ENCODE measurements at regions not wholly inside any gene's neighbourhood (a gene's known extent, or its start where the extent isn't known, plus 50 kb on each side); places are given as distances from the start of the nearest gene placed in this dataset.
"Not testable (repeated sequence)": the region's sequence is repeated elsewhere in the genome, so short reads cannot be mapped to it uniquely, and the experiment has no call there.

DNA sequence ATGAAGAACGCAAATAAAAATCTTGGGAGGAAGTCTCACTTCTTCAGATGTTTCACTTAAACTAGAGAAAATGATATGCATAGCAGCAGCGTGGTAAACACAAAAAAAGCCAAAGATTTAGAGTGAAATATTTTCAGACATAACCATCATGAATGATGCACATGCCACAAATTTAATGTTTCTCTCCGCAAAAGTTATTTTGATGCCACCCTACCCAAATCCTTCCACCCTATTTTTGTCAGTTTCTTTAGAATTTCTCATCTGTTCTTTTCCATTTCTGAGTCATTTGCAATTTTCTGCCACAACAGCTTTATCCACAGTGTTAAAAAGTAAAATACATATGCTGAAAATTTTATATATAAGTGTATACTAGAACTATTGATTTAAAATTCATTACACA is 1663.7 kb upstream of the ADGRL3 start:
- Histone ChIP-seq H3K36me3 (no peaks in the 10 kb centered on the region), H3K27me3 (no peaks in the 10 kb centered on the region), H3K4me1 (no peaks in the 10 kb centered on the region), H3K27ac (no peak overlapping the region), H3K9me3 (no peaks in the 10 kb centered on the region), H3K4me3 (no peak overlapping the region)
- TF ChIP-seq, protein P1, sequence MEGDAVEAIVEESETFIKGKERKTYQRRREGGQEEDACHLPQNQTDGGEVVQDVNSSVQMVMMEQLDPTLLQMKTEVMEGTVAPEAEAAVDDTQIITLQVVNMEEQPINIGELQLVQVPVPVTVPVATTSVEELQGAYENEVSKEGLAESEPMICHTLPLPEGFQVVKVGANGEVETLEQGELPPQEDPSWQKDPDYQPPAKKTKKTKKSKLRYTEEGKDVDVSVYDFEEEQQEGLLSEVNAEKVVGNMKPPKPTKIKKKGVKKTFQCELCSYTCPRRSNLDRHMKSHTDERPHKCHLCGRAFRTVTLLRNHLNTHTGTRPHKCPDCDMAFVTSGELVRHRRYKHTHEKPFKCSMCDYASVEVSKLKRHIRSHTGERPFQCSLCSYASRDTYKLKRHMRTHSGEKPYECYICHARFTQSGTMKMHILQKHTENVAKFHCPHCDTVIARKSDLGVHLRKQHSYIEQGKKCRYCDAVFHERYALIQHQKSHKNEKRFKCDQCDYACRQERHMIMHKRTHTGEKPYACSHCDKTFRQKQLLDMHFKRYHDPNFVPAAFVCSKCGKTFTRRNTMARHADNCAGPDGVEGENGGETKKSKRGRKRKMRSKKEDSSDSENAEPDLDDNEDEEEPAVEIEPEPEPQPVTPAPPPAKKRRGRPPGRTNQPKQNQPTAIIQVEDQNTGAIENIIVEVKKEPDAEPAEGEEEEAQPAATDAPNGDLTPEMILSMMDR (IDR thresholded peaks at IDR 0.05) = no peak
- no peak for DNase-seq (ENCODE audit: low spot score)

DNA sequence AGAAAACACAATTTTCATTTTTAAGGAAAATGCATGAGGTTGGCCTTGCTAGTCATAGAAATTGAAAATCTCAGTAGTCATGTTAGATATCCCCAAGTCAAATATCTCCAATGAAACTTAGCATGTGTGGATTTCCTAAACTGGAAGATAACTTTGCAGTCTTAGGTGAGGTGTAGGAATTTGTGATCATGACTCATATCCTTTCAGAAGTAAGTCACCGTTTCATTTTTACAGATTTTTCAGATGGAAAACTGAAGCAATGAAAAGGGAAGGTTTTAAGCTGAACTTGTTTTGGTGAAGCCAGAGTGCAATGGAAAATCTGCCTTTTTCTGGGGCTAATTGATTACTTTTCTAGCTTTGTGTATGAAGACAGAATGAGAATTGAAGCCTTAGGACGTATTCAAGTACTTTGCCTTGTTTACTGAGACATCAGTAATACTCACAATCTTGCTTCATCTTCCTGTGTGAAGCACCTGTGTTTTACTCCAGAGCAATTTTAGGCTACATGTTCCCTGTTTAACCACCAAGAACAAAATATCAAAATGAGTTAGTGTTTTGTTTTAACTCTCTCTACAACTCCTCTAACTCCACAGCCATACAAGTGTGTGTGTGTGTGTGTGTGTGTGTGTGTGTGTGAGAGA is 1662.8 kb upstream of the ADGRL3 start:
- H3K9me3 ChIP-seq = no peaks in the 10 kb centered on the region
- H3K36me3 ChIP-seq = no peaks in the 10 kb centered on the region
- DNase-seq (ENCODE audit: low spot score) = no peak
- TF ChIP-seq, protein P1 (IDR thresholded peaks at IDR 0.05) = no peak
- H3K27me3 ChIP-seq = no peaks in the 10 kb centered on the region
- no peaks in the 10 kb centered on the region for H3K4me1 ChIP-seq
- no peak overlapping the region for H3K4me3 ChIP-seq
- no peak overlapping the region for H3K27ac ChIP-seq

GRCh38 chr4:59539401-59539800 is 1660.7 kb upstream of the ADGRL3 start:
- H3K9me3 ChIP-seq = no peaks in the 10 kb centered on the region
- TF ChIP-seq, protein P1 (IDR thresholded peaks at IDR 0.05) = no peak
- H3K27ac ChIP-seq = no peak overlapping the region
- H3K27me3 ChIP-seq = no peaks in the 10 kb centered on the region
- no peak for DNase-seq (ENCODE audit: low spot score)
- H3K36me3 ChIP-seq = no peaks in the 10 kb centered on the region
- no peak overlapping the region for H3K4me3 ChIP-seq
- no peaks in the 10 kb centered on the region for H3K4me1 ChIP-seq

DNA sequence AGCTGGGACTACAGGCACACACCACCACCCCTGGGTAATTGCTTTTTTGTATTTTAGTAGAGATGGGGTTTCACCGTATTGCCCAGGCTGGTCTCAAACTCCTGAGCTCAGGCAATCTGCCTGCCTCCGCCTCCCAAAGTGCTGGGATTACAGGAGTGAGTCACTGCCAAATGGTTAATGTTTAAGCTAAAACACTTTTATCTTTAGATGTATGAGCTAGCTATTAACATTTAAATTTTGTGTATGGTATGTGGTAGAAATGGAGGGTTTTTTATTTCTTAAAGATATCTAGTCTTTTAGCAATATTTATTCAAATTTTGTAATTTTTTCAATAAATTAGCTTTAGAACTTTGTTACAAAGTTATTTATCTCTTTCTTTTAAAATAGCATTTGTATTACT is 1659.8 kb upstream of the ADGRL3 start:
- H3K27ac ChIP-seq = no peak overlapping the region
- DNase-seq (ENCODE audit: low spot score) = no peak
- TF ChIP-seq, protein P1 (IDR thresholded peaks at IDR 0.05) = no peak
- H3K4me3 ChIP-seq = no peak overlapping the region
- H3K9me3 ChIP-seq = no peaks in the 10 kb centered on the region
- H3K4me1 ChIP-seq = no peaks in the 10 kb centered on the region
- H3K36me3 ChIP-seq = no peaks in the 10 kb centered on the region
- H3K27me3 ChIP-seq = no peaks in the 10 kb centered on the region

DNA sequence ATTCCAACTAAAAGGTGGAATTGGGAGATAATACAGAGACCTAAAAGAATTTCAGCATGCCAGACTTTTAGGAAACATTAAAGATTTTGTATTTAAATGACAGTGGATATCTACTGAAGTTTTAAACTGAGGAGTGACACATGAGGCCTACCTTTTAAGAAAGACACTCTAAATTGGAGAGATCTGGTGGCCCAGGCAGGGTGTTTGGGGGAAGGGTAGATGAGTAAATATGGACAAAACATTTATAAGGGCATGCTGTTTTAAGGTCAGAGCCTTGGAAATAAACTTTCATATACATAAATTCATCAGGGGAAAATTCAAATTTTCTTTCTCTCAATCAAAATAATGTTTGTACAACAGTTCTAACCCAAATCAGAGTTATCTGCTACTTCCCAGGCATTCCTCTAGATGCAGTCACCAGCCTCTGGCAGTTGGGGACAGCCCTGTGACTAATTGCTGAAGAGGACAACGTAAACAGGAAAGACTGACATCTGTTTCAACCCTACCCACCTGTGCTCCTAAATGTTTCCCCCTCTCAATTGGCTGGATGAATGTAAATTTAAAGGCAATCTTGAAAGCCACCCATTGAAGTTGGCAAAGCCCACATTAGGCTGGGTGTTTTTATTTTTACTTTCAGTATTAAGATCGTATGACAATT is 1646.9 kb upstream of the ADGRL3 start:
- TF ChIP-seq, protein P1 (IDR thresholded peaks at IDR 0.05) = no peak
- Histone ChIP-seq H3K27me3 (no peaks in the 10 kb centered on the region), H3K36me3 (no peaks in the 10 kb centered on the region), H3K27ac (no peak overlapping the region), H3K9me3 (no peaks in the 10 kb centered on the region), H3K4me3 (no peak overlapping the region), H3K4me1 (no peaks in the 10 kb centered on the region)
- DNase-seq (ENCODE audit: low spot score) = no peak

DNA sequence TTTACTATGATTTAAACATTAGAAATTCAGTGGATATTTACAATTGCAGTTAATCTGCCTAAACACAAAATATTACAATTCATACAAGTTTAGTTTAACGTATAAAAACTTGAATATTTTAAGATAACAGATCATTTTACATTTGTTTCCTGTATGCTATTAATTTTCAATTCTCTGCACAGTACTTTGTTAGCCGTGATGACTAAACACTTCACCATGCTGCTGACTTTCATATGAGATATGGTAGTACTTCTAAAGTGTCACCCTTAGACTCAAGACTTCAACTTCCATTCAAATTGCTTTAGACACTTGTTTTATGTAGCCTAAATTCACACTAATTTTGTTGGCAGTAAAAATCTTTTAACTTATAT is 1646.4 kb upstream of the ADGRL3 start:
- TF ChIP-seq, protein P1 (IDR thresholded peaks at IDR 0.05) = no peak
- Histone ChIP-seq H3K4me3 (no peak overlapping the region), H3K36me3 (no peaks in the 10 kb centered on the region), H3K27ac (no peak overlapping the region), H3K27me3 (no peaks in the 10 kb centered on the region), H3K4me1 (no peaks in the 10 kb centered on the region), H3K9me3 (no peaks in the 10 kb centered on the region)
- DNase-seq (ENCODE audit: low spot score) = no peak

GRCh38 chr4:59556191-59556590 is 1643.9 kb upstream of the ADGRL3 start:
- H3K4me3 ChIP-seq; DNase-seq (ENCODE audit: low spot score); H3K27me3 ChIP-seq; H3K36me3 ChIP-seq; H3K27ac ChIP-seq; H3K9me3 ChIP-seq; H3K4me1 ChIP-seq: not testable (repeated sequence)

DNA sequence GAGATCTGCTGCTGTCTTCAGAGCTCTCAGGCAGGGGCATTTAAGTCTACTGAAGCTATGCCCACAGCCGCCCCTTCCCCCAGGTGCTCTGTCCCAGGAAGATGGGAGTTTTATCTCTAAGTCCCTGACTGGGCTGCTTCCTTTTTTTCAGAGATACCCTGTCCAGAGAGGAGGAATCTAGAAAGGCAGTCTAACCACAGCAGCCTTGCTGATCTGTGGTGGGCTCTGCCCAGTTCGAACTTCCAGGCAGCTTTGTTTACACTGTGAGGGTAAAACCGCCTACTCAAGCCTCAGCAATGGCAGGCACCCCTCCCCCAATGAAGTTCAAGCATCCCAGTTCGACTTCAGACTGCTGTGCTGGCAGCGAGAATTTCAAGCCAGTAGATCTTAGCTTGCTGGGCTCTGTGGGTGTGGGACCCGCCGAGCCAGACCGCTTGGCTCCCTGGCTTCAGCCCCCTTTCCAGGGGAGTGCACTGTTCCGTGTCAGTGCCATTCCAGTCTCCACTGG is 1639.9 kb upstream of the ADGRL3 start:
- DNase-seq (ENCODE audit: low spot score); H3K36me3 ChIP-seq; H3K27ac ChIP-seq; H3K4me3 ChIP-seq; H3K27me3 ChIP-seq; H3K4me1 ChIP-seq; H3K9me3 ChIP-seq: not testable (repeated sequence)

All from right atrium auricular region (tissue), 2 donors.